ENCODE measurements at regions not wholly inside any gene's neighbourhood (a gene's known extent, or its start where the extent isn't known, plus 50 kb on each side); places are given as distances from the start of the nearest gene placed in this dataset.
"Not testable (repeated sequence)": the region's sequence is repeated elsewhere in the genome, so short reads cannot be mapped to it uniquely, and the experiment has no call there.

DNA sequence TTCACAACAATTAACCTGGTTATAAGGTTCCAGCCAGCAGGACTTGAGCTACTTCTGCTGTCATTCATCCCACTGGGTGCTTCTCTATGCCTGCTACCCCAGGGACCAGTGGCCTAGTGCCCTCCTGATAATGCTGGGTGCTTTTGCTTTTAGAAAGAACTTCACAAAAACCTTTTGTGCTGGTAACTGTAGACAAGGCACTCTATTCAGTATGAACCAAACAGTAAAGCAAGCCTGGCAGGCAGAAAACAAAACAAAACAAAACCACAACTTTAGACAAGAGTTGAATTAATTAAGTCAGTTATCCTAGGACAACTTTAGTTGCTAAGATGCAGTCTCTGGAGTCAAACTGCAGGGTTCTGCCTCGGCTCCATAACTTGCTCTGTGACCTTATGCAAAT is 61.9 kb upstream of the ADGRL2 start:
- DNase-seq = no peak

DNA sequence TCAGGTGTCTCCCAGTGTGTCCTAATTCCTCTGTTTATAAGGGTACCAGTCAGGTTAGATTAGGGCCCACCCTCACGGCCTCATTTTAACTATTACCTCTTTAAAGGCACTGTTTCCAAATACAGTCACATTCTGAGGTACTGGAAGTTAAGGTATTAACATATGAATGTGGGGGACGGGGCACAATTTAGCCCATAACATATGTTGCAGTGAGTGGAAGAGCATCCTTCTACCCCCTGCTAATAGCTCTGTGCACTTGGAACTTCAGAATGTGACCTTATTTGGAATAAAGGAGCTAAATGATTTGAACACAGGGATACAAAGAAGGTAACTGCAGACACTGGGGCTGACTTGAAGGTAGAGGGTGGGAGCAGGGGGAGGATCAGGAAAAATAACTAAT is 67.3 kb upstream of the ADGRL2 start:
- DNase-seq = no peak

DNA sequence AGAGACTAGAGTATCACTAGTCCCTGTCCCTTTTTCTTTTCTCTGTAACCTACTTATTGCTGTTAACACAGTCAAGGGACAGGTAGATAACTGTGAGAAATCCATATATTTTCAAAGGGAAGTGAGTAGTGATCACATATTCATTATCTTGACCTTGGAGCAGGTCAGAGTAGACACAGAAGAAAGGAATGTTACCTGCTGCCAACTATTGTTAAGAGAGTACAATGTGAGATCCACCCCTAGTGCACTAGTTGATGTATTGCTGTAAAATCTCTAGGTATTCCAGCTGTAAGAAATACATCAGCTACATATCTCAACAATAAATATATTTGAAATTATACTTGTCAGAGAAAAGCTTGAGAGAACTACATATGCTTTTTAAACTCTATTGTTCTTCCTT is 68.7 kb upstream of the ADGRL2 start:
- DNase-seq = no peak

DNA sequence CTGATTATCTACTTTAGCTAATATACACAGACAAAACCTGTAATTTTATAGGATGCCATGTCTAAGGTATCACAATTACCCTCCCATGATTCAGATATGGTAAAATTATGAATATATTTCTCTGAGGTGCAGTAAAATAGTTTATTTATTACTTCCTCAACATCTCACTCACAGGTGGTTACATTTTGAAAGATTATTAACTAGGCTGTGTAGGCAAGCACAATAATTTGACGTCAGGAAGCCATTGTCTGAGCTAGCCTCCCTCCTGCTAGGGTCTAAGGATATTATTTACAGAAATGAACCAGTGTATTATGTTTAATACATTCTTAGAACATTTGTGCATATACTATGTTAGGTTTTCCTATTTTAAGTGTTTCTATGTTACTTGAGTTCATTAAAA is 69.9 kb upstream of the ADGRL2 start:
- DNase-seq = no peak

DNA sequence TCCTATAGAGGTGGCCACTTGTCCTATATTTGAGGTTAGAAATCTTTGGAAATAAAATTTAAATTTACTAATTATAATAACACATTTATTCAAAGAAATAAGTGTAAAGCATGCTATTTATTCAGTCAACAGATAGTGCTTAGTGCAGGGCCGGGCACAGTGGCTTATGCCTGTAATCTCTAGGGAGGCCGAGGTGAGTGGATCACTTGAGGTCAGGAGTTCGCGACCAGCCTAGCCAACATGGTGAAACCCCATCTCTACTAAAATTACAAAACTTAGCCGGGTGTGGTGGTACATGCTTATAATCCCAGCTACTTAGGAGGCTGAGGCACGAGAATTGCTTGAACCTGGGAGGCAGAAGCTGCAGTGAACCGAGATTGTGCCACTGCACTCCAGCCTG is 70.4 kb upstream of the ADGRL2 start:
- DNase-seq = not testable (repeated sequence)

DNA sequence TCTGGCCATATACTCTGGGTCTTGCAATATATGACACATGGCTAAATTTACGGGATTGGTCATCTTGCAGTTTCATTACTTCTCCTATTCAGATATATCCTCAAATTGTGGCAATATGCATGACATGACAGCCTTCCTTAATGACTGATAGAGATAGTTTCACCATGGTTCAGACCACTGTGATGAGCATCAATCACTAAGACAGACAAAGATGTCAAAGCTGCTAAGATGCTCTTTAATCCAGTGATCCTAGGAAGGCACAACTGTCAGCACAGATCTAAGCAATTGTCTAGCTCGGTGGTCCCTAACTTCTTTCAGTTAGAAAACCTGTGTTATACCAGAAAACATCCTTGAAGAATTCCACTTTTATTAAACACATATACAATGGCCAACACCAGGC is 70.9 kb upstream of the ADGRL2 start:
- no peak for DNase-seq

DNA sequence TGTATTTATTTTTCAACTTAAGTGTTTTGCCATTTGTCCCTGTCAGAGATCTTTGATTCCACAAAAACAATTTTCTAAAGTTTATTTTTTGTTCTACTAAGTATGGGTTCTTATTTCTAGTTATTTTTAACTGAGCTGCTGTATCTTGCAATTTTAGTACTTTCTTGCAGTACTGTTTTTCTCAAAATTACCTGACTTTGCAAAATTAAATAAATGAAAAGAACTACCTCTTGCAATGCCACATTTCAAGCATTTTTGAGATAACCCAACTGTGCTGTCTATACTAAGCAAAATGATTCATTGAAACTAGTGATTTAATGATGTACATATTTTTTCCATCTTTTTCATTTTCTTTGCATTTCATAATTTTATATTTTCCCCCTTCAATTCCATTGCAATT is 71.5 kb upstream of the ADGRL2 start:
- DNase-seq = no peak

DNA sequence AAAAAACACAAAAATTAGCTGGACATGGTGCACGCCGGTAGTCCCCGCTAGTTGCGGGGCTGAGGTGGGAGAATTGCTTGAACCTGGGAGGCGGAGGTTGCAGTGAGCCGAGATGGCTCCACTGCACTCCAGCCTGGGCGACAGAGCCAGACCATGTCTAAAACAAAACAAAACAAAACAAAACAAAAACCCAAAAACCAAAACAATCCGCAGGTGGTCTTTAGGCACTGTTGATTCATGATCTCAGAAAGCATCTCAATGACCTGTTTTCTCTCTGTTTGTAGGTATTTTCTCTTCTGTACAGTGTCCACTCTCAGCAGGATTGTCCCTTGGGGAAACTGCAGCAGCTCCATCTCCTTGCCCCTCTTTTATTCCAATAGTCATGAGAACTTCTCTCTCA is 74.9 kb upstream of the ADGRL2 start:
- DNase-seq = no peak

DNA sequence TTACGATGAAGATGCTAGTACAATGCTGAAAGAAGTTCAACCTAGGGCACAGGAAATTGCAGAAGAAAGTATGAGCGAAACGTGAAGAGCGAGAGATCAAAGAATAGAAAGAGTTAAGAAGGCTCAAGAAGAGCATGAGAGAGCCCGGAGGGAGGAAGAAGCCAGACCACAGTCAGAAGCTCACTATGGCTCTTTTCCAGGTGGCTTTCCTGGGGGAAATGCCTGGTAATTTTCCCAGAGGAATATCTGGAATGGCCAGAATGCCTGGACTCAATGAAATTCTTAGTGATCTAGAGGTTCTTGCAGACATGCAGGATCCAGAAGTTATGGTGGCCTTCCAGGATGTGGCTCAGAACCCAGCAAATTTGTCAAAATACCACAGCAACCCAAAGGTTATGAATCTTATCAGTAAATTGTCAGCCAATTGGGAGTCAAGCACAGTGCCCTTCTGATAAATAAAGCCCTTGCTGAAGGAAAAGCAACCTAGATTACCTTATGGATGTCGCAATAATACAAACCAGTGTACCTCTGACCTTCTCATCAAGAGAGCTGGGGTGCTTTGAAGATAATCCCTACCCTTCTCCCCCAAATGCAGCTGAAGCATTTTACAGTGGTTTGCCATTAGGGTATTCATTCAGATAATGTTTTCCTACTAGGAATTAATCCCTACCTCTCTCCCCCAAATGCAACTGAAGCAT is 78.0 kb upstream of the ADGRL2 start:
- not testable (repeated sequence) for DNase-seq

DNA sequence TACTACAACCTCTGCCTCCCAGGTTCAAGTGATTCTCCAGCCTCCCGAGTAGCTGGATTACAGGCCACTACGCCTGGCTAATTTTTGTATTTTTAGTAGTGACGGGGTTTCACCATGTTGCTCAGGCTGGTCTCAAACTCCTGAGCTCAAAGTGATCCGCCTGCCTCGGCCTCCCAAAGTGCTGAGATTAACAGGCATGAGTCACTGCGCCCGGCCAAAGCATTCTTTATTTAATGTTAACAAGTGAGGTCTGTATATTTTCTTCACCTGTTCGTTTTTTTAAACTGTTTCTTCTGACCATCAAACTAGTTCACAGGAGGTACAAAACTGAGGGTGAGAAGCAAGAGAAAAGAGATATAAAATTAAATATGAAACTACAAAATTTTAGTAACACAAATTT is 80.5 kb upstream of the ADGRL2 start:
- not testable (repeated sequence) for DNase-seq

DNA sequence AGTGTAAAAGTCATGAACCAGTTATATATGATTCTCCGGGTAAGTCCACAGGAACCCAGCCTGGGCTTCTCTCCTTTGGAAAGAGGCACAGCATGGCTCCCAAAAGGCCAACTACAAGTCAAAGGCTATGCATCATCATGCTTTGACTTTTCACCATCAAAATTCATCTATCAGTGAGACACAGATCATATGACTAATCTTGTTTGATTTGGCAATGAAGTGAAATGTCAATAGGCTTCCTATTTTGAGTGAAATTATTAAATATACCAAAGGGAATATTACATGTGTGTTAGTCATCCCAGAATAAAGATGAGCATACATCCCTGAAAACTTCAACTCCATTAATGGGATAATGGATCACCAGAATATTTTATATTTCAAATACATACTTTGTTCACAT is 83.5 kb upstream of the ADGRL2 start:
- DNase-seq = no peak

DNA sequence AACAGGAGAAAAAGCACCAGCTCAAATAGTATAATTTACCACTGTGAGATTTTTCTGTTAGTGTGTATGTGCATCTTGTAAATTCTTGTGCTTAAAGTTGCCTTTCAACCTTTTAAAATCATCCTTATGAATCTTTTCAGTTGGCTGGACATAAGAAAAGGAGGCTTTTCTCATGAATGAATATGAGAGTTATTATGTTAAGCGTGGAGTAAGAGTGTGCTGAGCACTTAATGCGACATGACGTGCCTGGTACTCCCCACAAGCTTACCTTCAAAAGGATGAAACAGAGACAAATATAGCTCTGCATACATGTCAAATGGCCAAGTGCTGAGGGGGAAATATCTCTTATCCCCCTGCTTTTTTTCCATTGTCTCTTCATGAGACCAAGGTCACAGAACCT is 85.3 kb upstream of the ADGRL2 start:
- DNase-seq = no peak

DNA sequence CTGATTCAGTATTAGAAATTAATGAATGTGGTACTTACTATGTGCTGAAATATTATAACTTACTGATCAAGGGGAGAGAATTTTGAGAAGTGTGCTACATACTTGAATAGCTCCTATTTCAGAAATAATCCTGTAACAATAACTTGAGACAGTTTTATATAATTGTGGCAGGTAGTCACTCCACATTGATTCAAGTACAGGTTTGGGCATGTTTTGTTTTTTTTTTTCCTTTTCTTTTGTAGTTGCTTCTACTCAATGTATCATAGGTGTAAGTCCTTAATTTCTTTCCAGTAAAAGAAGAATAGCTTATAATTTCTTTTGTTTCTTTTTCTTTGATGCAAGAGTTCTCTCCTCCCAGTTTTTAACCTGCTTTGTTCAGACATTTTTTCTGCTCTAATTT is 86.1 kb upstream of the ADGRL2 start:
- DNase-seq = no peak

DNA sequence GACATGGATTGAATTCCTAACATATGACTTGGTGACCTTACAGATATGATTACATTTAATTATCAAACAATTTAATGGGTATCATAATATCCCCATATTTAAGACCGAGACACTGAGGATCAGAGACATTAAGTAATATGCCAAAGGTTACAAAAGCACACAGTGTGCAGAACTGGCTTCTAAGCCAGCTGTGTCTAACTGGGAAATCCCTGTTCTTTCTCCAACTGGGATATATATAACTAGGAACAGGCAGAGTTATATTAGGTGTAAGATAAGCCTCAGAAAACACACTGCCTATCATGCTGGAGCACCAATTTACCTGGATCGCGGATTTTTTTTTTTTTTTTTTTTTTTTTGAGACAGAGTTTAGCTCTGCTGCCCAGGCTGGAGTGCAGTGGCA is 88.3 kb upstream of the ADGRL2 start:
- DNase-seq = no peak

DNA sequence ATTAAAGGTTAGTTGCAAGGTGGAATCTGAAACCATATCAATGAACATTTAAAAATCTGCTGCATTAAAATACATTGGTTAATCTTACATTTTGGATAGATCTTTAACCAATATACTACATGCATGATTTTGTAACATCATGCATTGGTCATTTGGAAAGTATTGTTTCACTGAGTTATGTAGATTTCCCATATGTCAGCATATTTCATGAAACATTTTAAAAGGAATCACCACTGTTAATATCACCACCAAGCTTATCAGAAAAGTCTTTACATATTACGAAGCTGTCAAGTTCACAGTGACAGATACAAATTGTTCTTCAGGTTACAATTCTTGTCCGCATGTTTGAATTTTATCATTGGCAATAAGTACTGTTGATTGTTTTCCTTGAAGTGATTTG is 89.9 kb upstream of the ADGRL2 start:
- DNase-seq = no peak

DNA sequence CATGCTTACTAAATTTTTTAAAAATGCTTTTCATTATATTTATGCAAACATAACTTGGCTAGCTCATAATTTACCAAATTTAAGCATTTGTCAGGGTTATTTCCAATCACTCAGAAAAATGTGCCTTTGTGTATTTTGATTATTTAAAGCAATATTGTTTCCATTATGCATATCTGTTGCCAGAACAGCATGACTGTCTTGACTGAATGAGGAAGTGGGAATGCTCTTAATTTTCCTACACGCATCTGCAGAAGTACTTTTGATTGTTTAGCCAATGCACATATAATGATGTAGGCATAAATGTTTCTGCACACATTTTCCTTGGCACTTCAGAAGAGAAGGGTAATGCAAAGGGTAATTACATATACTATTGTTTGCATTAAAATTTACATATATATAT is 92.5 kb upstream of the ADGRL2 start:
- no peak for DNase-seq

DNA sequence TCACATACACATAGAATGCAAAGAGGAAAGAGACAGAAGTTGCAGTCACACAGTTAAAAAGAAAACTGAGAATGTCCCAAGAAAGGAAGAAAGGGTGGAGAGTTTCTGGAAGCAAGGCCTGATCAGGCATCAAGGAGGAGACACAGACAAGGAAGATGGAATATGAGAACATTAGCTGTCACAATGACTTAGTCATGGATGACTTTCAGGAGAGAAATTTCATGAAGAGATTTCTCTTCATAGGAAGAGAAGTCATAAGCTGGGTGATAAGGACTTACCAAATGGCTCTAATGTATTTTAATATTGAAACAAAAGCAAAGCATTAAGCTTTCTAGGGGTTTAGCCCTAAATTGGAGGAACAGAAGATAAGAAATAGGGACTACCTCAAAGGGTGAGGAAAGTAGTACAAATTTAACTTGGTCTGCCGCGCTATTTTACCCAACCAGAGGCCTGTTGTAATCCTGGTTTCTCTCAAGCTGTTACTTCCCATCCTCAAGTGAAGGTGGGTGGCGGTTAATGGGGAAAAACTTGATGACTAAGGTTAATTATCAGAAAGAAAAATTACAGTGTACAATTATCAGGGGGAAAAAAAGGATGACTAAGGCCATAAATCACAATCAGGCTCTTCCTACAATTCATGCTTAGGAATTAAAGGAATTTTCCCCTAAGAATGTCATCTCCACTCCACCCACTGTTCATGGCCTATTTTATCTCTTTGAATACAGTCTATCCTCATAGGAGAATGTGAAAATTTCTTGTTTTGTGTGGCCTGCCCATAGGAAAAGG is 93.9 kb upstream of the ADGRL2 start:
- no peak for DNase-seq

DNA sequence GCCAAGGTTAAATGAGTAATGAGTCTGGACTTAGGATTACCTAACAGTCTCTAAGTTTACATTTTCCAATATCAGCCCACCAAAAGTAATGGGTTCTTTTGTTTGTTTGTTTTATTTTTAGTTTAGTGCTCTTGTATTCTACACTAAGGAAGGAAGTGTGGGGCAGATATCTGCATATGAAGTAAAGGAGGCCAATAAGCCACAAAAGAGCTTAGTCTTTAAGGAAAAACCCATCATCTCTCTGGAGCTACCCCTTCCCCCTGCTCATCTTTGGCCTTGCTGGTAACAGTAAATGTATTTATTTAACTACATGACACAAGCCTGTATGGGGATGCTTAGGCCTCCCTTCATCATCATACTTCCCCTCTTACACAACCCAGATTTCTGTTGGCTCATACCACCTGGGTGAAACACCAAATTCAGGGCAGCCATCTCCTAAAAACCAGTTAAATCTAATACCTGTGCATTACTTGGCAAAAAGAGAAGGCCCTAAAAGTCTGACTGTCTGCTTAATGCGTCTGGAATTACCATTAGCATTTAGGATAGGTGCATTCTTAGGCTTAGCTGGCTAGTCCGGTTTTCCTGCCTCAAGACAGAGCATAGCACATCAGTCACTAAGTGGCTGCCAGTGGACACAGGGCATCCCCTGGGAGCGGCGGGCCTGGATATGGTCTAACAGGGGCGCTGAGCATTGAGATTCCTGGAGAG is 96.8 kb upstream of the ADGRL2 start:
- DNase-seq = no peak

DNA sequence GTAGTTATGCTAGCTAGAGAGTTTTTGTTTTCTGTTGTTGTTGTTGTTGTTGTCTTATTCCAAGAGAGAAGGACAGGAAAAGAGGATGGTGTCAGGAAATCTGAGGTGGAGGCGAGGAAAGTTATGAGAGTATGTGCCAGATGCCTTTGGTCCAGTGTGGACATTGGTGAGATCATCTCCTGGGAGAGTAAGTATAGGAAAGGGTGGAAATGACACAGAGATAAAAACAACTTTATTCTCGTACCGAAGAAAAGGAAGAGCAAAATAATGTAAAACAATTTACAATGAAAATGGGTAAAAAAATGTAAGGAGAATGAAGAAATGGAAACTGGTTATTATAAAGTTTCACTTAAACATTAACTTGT is 97.4 kb upstream of the ADGRL2 start:
- DNase-seq = no peak

DNA sequence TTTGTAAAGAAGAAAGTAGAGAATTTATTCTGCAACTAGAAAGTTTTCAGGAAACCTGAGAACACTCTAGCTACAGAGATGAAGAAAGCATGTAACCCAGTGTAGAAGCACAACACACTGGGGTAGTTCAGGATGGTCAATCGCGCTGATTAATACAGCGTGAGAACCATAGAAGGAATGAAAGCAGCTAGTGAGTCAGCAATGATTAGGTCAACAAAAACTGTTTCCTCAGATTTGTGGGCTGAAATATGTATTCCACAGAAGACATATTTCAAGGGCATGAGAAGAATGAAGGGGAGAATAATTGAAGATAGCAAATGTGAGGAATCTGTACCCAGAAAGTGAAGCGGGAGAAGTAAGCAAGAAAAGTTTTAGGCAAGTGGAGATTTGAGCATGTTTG is 97.8 kb upstream of the ADGRL2 start:
- DNase-seq = no peak

DNA sequence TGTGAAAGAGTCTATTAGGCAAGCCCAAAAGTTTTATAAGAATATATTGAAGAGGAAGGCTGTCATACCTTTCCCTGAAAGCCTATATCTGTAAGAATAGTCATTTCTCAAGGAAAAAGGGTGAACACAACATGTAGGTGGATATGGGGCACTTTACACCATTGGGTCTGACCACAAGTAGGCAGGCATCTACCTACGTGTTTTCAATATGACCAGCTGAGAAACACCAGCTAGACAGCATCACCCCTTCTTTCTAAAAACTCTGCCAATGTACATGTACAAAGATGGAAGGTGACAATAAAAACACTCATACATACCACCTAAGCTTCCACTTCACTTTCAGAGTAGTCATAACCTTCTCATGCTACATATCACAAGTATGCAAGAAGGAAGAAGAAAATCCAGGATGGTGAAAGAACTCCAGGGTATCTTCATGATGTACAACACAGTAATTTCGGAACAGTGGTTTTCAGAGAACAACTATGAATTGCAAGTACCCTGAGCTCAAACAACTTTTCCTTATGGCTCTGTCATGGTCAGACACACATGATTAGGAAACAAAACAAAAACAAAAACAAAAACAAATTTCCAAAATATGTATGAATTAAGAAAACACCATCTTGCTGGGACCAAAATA is 98.5 kb upstream of the ADGRL2 start:
- DNase-seq = no peak

DNA sequence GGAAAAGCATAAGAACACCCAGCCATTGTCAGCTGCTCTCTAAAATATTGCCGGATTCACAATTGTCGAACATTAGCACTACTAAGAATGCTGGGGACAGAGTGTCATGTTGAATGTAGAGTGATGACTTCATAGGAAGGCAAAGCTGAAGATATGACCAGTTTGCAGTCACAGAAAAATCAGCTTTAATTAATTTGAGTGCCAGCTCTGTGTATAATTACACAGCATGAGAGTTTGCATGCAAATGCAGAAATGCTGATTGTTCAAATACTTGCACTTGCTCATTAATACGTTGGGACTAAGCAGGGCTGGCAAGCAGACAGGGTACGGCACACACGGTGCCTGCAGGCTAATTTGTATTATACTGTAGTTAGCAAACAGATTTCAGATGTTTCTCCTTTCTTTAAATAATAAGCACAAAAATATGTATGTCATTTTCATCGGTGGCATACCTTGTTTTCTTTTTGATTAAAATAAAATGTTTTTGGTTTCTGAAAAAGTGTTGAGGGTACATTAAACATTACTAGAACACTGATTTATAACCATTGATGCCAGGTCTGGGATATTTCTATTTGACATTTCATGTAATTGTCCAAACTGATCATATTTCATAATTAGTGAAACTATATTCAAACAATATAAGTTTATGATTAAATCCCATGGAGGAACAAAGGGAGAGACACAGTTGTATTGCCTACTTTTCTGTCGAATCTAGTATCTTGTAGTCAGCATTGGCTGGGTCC is 99.8 kb upstream of the ADGRL2 start:
- DNase-seq = no peak

DNA sequence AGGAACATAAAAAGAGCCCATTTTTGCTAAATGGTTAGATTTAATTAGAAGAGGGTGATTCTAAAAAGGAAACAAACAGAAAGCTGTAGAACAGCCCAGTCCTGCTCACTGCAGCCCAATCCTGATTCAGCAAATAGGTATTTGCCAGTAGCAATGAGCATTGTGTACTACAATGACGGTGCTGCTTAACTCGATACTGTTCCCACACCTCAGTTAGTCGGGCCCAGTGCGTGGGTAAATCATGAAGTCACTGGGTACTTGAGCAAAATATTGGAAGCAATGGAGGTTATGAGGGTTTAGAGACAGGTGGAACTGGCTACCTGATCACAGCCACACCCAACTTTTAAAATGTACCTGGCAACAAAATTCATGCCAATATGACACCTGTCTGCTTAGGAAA is 101.5 kb upstream of the ADGRL2 start:
- DNase-seq = no peak
